ENCODE measurements at regions not wholly inside any gene's neighbourhood (a gene's known extent, or its start where the extent isn't known, plus 50 kb on each side); places are given as distances from the start of the nearest gene placed in this dataset.
"Not testable (repeated sequence)": the region's sequence is repeated elsewhere in the genome, so short reads cannot be mapped to it uniquely, and the experiment has no call there.

DNA sequence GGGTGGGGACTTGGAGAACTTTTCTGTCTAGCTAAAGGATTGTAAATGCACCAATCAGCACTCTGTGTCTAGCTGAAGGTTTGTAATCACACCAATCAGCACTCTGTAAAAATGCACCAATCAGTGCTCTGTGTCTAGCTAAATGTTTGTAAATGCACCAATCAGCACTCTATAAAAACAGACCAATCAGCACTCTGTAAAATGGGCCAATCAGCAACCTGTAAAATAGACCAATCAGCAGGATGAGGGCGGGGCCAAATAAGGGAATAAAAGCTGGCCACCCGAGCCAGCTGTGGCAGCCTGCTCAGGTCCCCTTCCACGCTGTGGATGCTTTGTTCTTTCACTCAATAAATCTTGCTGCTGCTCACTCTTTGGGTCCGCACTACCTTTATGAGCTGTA lies 69.5 kb upstream of the SLC25A36 start:
- not testable (repeated sequence) for DNase-seq

DNA sequence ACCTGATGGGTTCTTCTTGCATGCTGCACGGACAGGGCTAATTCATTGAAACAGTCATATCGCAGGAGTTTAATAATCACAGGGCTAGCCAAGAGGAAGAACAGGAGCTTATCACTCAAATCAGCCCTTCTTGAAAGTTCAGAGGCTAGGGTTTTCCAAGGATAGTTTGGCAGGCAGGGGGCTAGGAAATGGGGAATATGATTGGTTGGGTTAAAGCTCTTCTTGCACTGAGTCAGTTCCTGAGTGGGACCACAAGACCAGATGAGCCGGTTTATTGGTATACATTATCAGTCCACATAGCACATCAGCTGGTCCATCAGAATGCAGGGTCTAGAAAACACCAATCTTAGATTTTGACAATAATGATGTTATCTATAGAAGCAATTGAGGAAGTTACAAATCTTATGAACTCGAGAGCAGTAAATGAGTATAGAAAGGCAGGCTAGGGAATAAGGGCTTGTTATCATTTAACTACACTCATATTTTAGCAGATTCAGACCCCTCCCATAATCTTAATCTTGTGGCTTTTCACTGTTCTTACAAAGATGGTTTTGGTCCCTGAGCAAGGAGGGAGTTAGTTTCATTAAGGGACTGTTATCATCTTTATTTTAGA lies 58.1 kb upstream of the SLC25A36 start:
- DNase-seq: no peak

- DNase-seq: not testable (repeated sequence)
These were observed 55.9 kb upstream of the SLC25A36 start for GRCh38 chr3:140885697-140886096.

All from hippocampal formation (tissue), 2 donors.